Thyroid gland (tissue), 4 donors: ENCODE measurements at regions not wholly inside any gene's neighbourhood (a gene's known extent, or its start where the extent isn't known, plus 50 kb on each side); places are given as distances from the start of the nearest gene placed in this dataset.

Source experiments
- CTCF ChIP-seq, 6 experiments: fragments of 200-600 bp in 3 of 6; fragments of 450-650 bp in 3 of 6; sonication (generic) in 3 of 6; IDR thresholded peaks; one replicate each; pipeline ENCODE4 v1.5.1; 2016 to 2019; ENCODE audit warnings: antibody characterized with exemption in 6 of 6, mild to moderate bottlenecking in 2 of 6, inconsistent platforms in 1 of 6, moderate library complexity in 1 of 6
- POLR2A ChIP-seq, 2 donors: fragments of 450-650 bp; IDR thresholded peaks; one replicate each; pipeline ENCODE4 v1.6.1; 2017; ENCODE audit warnings: antibody characterized with exemption in 2 of 2, mild to moderate bottlenecking in 2 of 2, moderate library complexity in 1 of 2

- TF ChIP-seq CTCF (IDR thresholded peaks at IDR 0.05) = no peak
- no peak for TF ChIP-seq POLR2A (IDR thresholded peaks at IDR 0.05)
These were observed 204.2 kb upstream of the RBMS1 start for GRCh38 chr2:160697817-160698216.
